ENCODE measurements at regions not wholly inside any gene's neighbourhood (a gene's known extent, or its start where the extent isn't known, plus 50 kb on each side); places are given as distances from the start of the nearest gene placed in this dataset.

GRCh38 chr9:106383072-106383471 is 479.9 kb upstream of the ZNF462 start:
- H3K4me1 Mint-ChIP-seq, result no peaks in the 10 kb centered on the region
- no peaks in the 10 kb centered on the region for H3K9me3 ChIP-seq
- no peaks in the 10 kb centered on the region for H3K36me3 ChIP-seq (ENCODE audit: control insufficient read depth in 2 of 2, extremely low read depth in 1 of 2, insufficient read depth in 1 of 2, low read length in 1 of 2)
- no peak overlapping the region for H3K4me3 ChIP-seq (ENCODE audit: control insufficient read depth in 1 of 2, extremely low read depth in 1 of 2, low read length in 1 of 2)
- CTCF ChIA-PET, result no interaction called here
- no peak overlapping the region for H3K27ac ChIP-seq (ENCODE audit: low read length)
- H3K27ac Mint-ChIP-seq, result no peak overlapping the region
- H3K4me1 ChIP-seq (ENCODE audit: control insufficient read depth in 1 of 2, extremely low read depth in 1 of 2, insufficient read depth in 2 of 2, low read length in 2 of 2), result no peaks in the 10 kb centered on the region
- H3K9me3 Mint-ChIP-seq, result peaks cover 8 to 19% (median 11%) of the 10 kb centered on the region in 3 donors
- WGBS (ENCODE audit: insufficient coverage), result 84% methylated on average over 3 of the region's 4 CpGs
- POLR2A ChIA-PET, result interaction anchor here in 1 of 2 donors (0.5 kb wide), 1 partner anchor 17 kb away, joined by 5 read pairs; no protein-coding TSS in a partner anchor
- no peaks in the 10 kb centered on the region for H3K27me3 ChIP-seq (replicated peaks in 1 of 2; ENCODE audit: control insufficient read depth in 2 of 2, extremely low read depth in 1 of 2, insufficient read depth in 2 of 2, low read length in 1 of 2)
- no peak for ATAC-seq (replicated peaks in 1 of 4)
- no peak for DNase-seq
- no peak overlapping the region for H3K4me3 Mint-ChIP-seq
- no peaks in the 10 kb centered on the region for H3K27me3 Mint-ChIP-seq
- H3K36me3 Mint-ChIP-seq, result no peaks in the 10 kb centered on the region

GRCh38 chr9:106387965-106388364 is 475.0 kb upstream of the ZNF462 start:
- Histone ChIP-seq H3K27me3 (replicated peaks in 1 of 2; ENCODE audit: control insufficient read depth in 2 of 2, extremely low read depth in 1 of 2, insufficient read depth in 2 of 2, low read length in 1 of 2) (no peaks in the 10 kb centered on the region), H3K4me3 (ENCODE audit: control insufficient read depth in 1 of 2, extremely low read depth in 1 of 2, low read length in 1 of 2) (no peak overlapping the region), H3K9me3 (no peaks in the 10 kb centered on the region), H3K27ac (ENCODE audit: low read length) (no peak overlapping the region), H3K4me1 (ENCODE audit: control insufficient read depth in 1 of 2, extremely low read depth in 1 of 2, insufficient read depth in 2 of 2, low read length in 2 of 2) (no peaks in the 10 kb centered on the region), H3K36me3 (ENCODE audit: control insufficient read depth in 2 of 2, extremely low read depth in 1 of 2, insufficient read depth in 1 of 2, low read length in 1 of 2) (no peaks in the 10 kb centered on the region)
- Mint-ChIP-seq H3K4me3 (no peak overlapping the region), H3K36me3 (no peaks in the 10 kb centered on the region), H3K4me1 (no peaks in the 10 kb centered on the region), H3K27ac (no peak overlapping the region), H3K27me3 (no peaks in the 10 kb centered on the region), H3K9me3 (peaks cover 7 to 17% (median 11%) of the 10 kb centered on the region in 3 donors)
- ATAC-seq (replicated peaks in 1 of 4) (no peak), DNase-seq (no peak)
- CTCF ChIA-PET, result no interaction called here
- POLR2A ChIA-PET, result no interaction called here
- WGBS (ENCODE audit: insufficient coverage), result no CpG with 5 or more reads among the region's 2 CpGs

GRCh38 chr9:106393226-106393625 is 469.7 kb upstream of the ZNF462 start:
- no peaks in the 10 kb centered on the region for H3K27me3 Mint-ChIP-seq
- DNase-seq (no peak), ATAC-seq (replicated peaks in 1 of 4) (no peak)
- no peaks in the 10 kb centered on the region for H3K9me3 ChIP-seq
- H3K27ac Mint-ChIP-seq, result no peak overlapping the region
- no CpG with 5 or more reads among the region's 2 CpGs for WGBS (ENCODE audit: insufficient coverage)
- H3K36me3 ChIP-seq (ENCODE audit: control insufficient read depth in 2 of 2, extremely low read depth in 1 of 2, insufficient read depth in 1 of 2, low read length in 1 of 2), result no peaks in the 10 kb centered on the region
- ChIA-PET POLR2A (no interaction called here), CTCF (no interaction called here)
- H3K27ac ChIP-seq (ENCODE audit: low read length), result no peak overlapping the region
- no peaks in the 10 kb centered on the region for H3K4me1 Mint-ChIP-seq
- H3K4me3 Mint-ChIP-seq, result no peak overlapping the region
- no peak overlapping the region for H3K4me3 ChIP-seq (ENCODE audit: control insufficient read depth in 1 of 2, extremely low read depth in 1 of 2, low read length in 1 of 2)
- no peaks in the 10 kb centered on the region for H3K27me3 ChIP-seq (replicated peaks in 1 of 2; ENCODE audit: control insufficient read depth in 2 of 2, extremely low read depth in 1 of 2, insufficient read depth in 2 of 2, low read length in 1 of 2)
- no peaks in the 10 kb centered on the region for H3K4me1 ChIP-seq (ENCODE audit: control insufficient read depth in 1 of 2, extremely low read depth in 1 of 2, insufficient read depth in 2 of 2, low read length in 2 of 2)
- peaks cover 0 to 18% (median 4%) of the 10 kb centered on the region in 3 donors for H3K9me3 Mint-ChIP-seq
- H3K36me3 Mint-ChIP-seq, result no peaks in the 10 kb centered on the region

- no peaks in the 10 kb centered on the region for H3K4me1 ChIP-seq (ENCODE audit: control insufficient read depth in 1 of 2, extremely low read depth in 1 of 2, insufficient read depth in 2 of 2, low read length in 2 of 2)
- H3K4me1 Mint-ChIP-seq, result no peaks in the 10 kb centered on the region
- ChIA-PET CTCF (no interaction called here), POLR2A (no interaction called here)
- H3K27me3 Mint-ChIP-seq, result no peaks in the 10 kb centered on the region
- H3K4me3 Mint-ChIP-seq, result no peak overlapping the region
- no peaks in the 10 kb centered on the region for H3K36me3 ChIP-seq (ENCODE audit: control insufficient read depth in 2 of 2, extremely low read depth in 1 of 2, insufficient read depth in 1 of 2, low read length in 1 of 2)
- no peak overlapping the region for H3K27ac Mint-ChIP-seq
- no peaks in the 10 kb centered on the region for H3K36me3 Mint-ChIP-seq
- H3K9me3 Mint-ChIP-seq, result peaks cover 4 to 12% (median 9%) of the 10 kb centered on the region in 3 donors
- H3K27ac ChIP-seq (ENCODE audit: low read length), result no peak overlapping the region
- H3K9me3 ChIP-seq, result no peaks in the 10 kb centered on the region
- DNase-seq (no peak), ATAC-seq (replicated peaks in 1 of 4) (no peak)
- WGBS (ENCODE audit: insufficient coverage), result 45% methylated on average over 1 of the region's 1 CpG
- H3K4me3 ChIP-seq (ENCODE audit: control insufficient read depth in 1 of 2, extremely low read depth in 1 of 2, low read length in 1 of 2), result no peak overlapping the region
- no peaks in the 10 kb centered on the region for H3K27me3 ChIP-seq (replicated peaks in 1 of 2; ENCODE audit: control insufficient read depth in 2 of 2, extremely low read depth in 1 of 2, insufficient read depth in 2 of 2, low read length in 1 of 2)
Observed at GRCh38 chr9:106400170-106400569, 462.8 kb upstream of the ZNF462 start.

GRCh38 chr9:106400950-106401349 is 462.0 kb upstream of the ZNF462 start:
- ChIA-PET CTCF (no interaction called here), POLR2A (no interaction called here)
- H3K4me3 ChIP-seq (ENCODE audit: control insufficient read depth in 1 of 2, extremely low read depth in 1 of 2, low read length in 1 of 2), result no peak overlapping the region
- no peaks in the 10 kb centered on the region for H3K36me3 ChIP-seq (ENCODE audit: control insufficient read depth in 2 of 2, extremely low read depth in 1 of 2, insufficient read depth in 1 of 2, low read length in 1 of 2)
- 0% methylated on average over 1 of the region's 2 CpGs for WGBS (ENCODE audit: insufficient coverage)
- Mint-ChIP-seq H3K27ac (no peak overlapping the region), H3K36me3 (no peaks in the 10 kb centered on the region), H3K4me3 (no peak overlapping the region), H3K4me1 (no peaks in the 10 kb centered on the region), H3K9me3 (peaks cover 7 to 13% (median 12%) of the 10 kb centered on the region in 3 donors), H3K27me3 (no peaks in the 10 kb centered on the region)
- no peaks in the 10 kb centered on the region for H3K9me3 ChIP-seq
- ATAC-seq (replicated peaks in 1 of 4), result no peak
- no peaks in the 10 kb centered on the region for H3K4me1 ChIP-seq (ENCODE audit: control insufficient read depth in 1 of 2, extremely low read depth in 1 of 2, insufficient read depth in 2 of 2, low read length in 2 of 2)
- H3K27me3 ChIP-seq (replicated peaks in 1 of 2; ENCODE audit: control insufficient read depth in 2 of 2, extremely low read depth in 1 of 2, insufficient read depth in 2 of 2, low read length in 1 of 2), result no peaks in the 10 kb centered on the region
- DNase-seq, result no peak
- H3K27ac ChIP-seq (ENCODE audit: low read length), result no peak overlapping the region

GRCh38 chr9:106403081-106403480 is 459.9 kb upstream of the ZNF462 start:
- Histone ChIP-seq H3K27ac (ENCODE audit: low read length) (no peak overlapping the region), H3K9me3 (no peaks in the 10 kb centered on the region), H3K27me3 (replicated peaks in 1 of 2; ENCODE audit: control insufficient read depth in 2 of 2, extremely low read depth in 1 of 2, insufficient read depth in 2 of 2, low read length in 1 of 2) (no peaks in the 10 kb centered on the region), H3K4me1 (ENCODE audit: control insufficient read depth in 1 of 2, extremely low read depth in 1 of 2, insufficient read depth in 2 of 2, low read length in 2 of 2) (no peaks in the 10 kb centered on the region), H3K36me3 (ENCODE audit: control insufficient read depth in 2 of 2, extremely low read depth in 1 of 2, insufficient read depth in 1 of 2, low read length in 1 of 2) (no peaks in the 10 kb centered on the region), H3K4me3 (ENCODE audit: control insufficient read depth in 1 of 2, extremely low read depth in 1 of 2, low read length in 1 of 2) (no peak overlapping the region)
- POLR2A ChIA-PET, result no interaction called here
- no peaks in the 10 kb centered on the region for H3K4me1 Mint-ChIP-seq
- H3K9me3 Mint-ChIP-seq, result peaks cover 7 to 22% (median 12%) of the 10 kb centered on the region in 3 donors
- CTCF ChIA-PET, result no interaction called here
- H3K4me3 Mint-ChIP-seq, result no peak overlapping the region
- WGBS (ENCODE audit: insufficient coverage), result no CpG with 5 or more reads among the region's 1 CpG
- H3K27ac Mint-ChIP-seq, result no peak overlapping the region
- ATAC-seq (replicated peaks in 1 of 4) (no peak), DNase-seq (no peak)
- H3K36me3 Mint-ChIP-seq, result no peaks in the 10 kb centered on the region
- H3K27me3 Mint-ChIP-seq, result no peaks in the 10 kb centered on the region

- H3K4me3 ChIP-seq (ENCODE audit: control insufficient read depth in 1 of 2, extremely low read depth in 1 of 2, low read length in 1 of 2), result no peak overlapping the region
- ChIA-PET CTCF (no interaction called here), POLR2A (no interaction called here)
- Mint-ChIP-seq H3K27me3 (no peaks in the 10 kb centered on the region), H3K9me3 (peaks cover 7 to 24% (median 10%) of the 10 kb centered on the region in 3 donors), H3K36me3 (no peaks in the 10 kb centered on the region), H3K4me3 (no peak overlapping the region), H3K27ac (no peak overlapping the region), H3K4me1 (no peaks in the 10 kb centered on the region)
- H3K27ac ChIP-seq (ENCODE audit: low read length), result no peak overlapping the region
- ATAC-seq (replicated peaks in 1 of 4), result no peak
- no peaks in the 10 kb centered on the region for H3K4me1 ChIP-seq (ENCODE audit: control insufficient read depth in 1 of 2, extremely low read depth in 1 of 2, insufficient read depth in 2 of 2, low read length in 2 of 2)
- no peaks in the 10 kb centered on the region for H3K27me3 ChIP-seq (replicated peaks in 1 of 2; ENCODE audit: control insufficient read depth in 2 of 2, extremely low read depth in 1 of 2, insufficient read depth in 2 of 2, low read length in 1 of 2)
- no peak for DNase-seq
- H3K36me3 ChIP-seq (ENCODE audit: control insufficient read depth in 2 of 2, extremely low read depth in 1 of 2, insufficient read depth in 1 of 2, low read length in 1 of 2), result no peaks in the 10 kb centered on the region
- no peaks in the 10 kb centered on the region for H3K9me3 ChIP-seq
Observed at GRCh38 chr9:106404137-106404536, 458.8 kb upstream of the ZNF462 start.

Measured in T-cell (primary cell).